GM18867 (cell line): ENCODE measurements at regions not wholly inside any gene's neighbourhood (a gene's known extent, or its start where the extent isn't known, plus 50 kb on each side); places are given as distances from the start of the nearest gene placed in this dataset.
"Not testable (repeated sequence)": the region's sequence is repeated elsewhere in the genome, so short reads cannot be mapped to it uniquely, and the experiment has no call there.

ENCODE experiments used
- ATAC-seq: cut with Tn5 transposase; IDR thresholded peaks from one replicate; pipeline ENCODE4 v1.9.1; 2021; ENCODE audit warnings: mild to moderate bottlenecking, moderate library complexity; ENCODE audit not compliant: unreplicated experiment

GRCh38 chr13:73816702-73817101 lies 317.5 kb downstream of the KLF12 start:
- no peak for ATAC-seq

- ATAC-seq: no peak
Measured at GRCh38 chr13:73815796-73816195, 318.4 kb downstream of the KLF12 start.

GRCh38 chr13:73810647-73811046 lies 323.6 kb downstream of the KLF12 start:
- ATAC-seq: no peak

- no peak for ATAC-seq
Measured at GRCh38 chr13:73809561-73809960, 324.6 kb downstream of the KLF12 start.

- no peak for ATAC-seq
Measured at GRCh38 chr13:73808318-73808717, 325.9 kb downstream of the KLF12 start.

GRCh38 chr13:73805326-73805958 lies 328.8 kb downstream of the KLF12 start:
- ATAC-seq: not testable (repeated sequence)

GRCh38 chr13:73803997-73804396 lies 330.2 kb downstream of the KLF12 start:
- no peak for ATAC-seq

GRCh38 chr13:73800011-73800410 lies 334.2 kb downstream of the KLF12 start:
- ATAC-seq: no peak

GRCh38 chr13:73794755-73795154 lies 339.4 kb downstream of the KLF12 start:
- ATAC-seq: no peak

GRCh38 chr13:73793361-73793760 lies 340.8 kb downstream of the KLF12 start:
- ATAC-seq: no peak

- no peak for ATAC-seq
Measured at GRCh38 chr13:73792796-73793195, 341.4 kb downstream of the KLF12 start.

- ATAC-seq: no peak
Measured at GRCh38 chr13:73782450-73783449, 351.5 kb downstream of the KLF12 start.

- no peak for ATAC-seq
Measured at GRCh38 chr13:73781384-73781783, 352.8 kb downstream of the KLF12 start.

GRCh38 chr13:73779881-73780280 lies 354.3 kb downstream of the KLF12 start:
- no peak for ATAC-seq

GRCh38 chr13:73778242-73778864 lies 355.9 kb downstream of the KLF12 start:
- no peak for ATAC-seq

- ATAC-seq: no peak
Measured at GRCh38 chr13:73777134-73777533, 357.1 kb downstream of the KLF12 start.

- ATAC-seq: no peak
Measured at GRCh38 chr13:73776151-73776785, 357.9 kb downstream of the KLF12 start.

GRCh38 chr13:73773168-73773549 lies 361.0 kb downstream of the KLF12 start:
- ATAC-seq: no peak

GRCh38 chr13:73772449-73773167 lies 361.6 kb downstream of the KLF12 start:
- no peak for ATAC-seq

GRCh38 chr13:73767747-73768315 lies 366.4 kb downstream of the KLF12 start:
- no peak for ATAC-seq
